Activated T-cell treated with anti-CD3 and anti-CD28 coated beads for 4 hours (primary cell): ENCODE measurements at regions not wholly inside any gene's neighbourhood (a gene's known extent, or its start where the extent isn't known, plus 50 kb on each side); places are given as distances from the start of the nearest gene placed in this dataset.
"Not testable (repeated sequence)": the region's sequence is repeated elsewhere in the genome, so short reads cannot be mapped to it uniquely, and the experiment has no call there.

Experiments
- DNase-seq: peaks from one replicate; pipeline ENCODE4 v3.0.0-alpha.2; 2020

- no peak for DNase-seq
Observed at GRCh38 chr6:168929871-168930450, 323.7 kb downstream of the THBS2 start.

- no peak for DNase-seq
Observed at GRCh38 chr6:168928012-168928411, 325.6 kb downstream of the THBS2 start.

GRCh38 chr6:168927026-168927425 lies 326.6 kb downstream of the THBS2 start:
- DNase-seq: no peak

GRCh38 chr6:168926306-168926705 lies 327.3 kb downstream of the THBS2 start:
- no peak for DNase-seq

GRCh38 chr6:168925671-168926070 lies 328.0 kb downstream of the THBS2 start:
- no peak for DNase-seq

- no peak for DNase-seq
Observed at GRCh38 chr6:168923171-168923570, 330.5 kb downstream of the THBS2 start.

- DNase-seq: no peak
Observed at GRCh38 chr6:168922436-168922835, 331.2 kb downstream of the THBS2 start.

GRCh38 chr6:168920289-168920688 lies 333.4 kb downstream of the THBS2 start:
- DNase-seq: no peak

- DNase-seq: no peak
Observed at GRCh38 chr6:168919470-168920179, 334.0 kb downstream of the THBS2 start.

GRCh38 chr6:168916576-168917211 lies 337.0 kb downstream of the THBS2 start:
- no peak for DNase-seq

GRCh38 chr6:168915855-168916254 lies 337.8 kb downstream of the THBS2 start:
- no peak for DNase-seq

GRCh38 chr6:168915242-168915641 lies 338.4 kb downstream of the THBS2 start:
- DNase-seq: no peak

- no peak for DNase-seq
Observed at GRCh38 chr6:168913866-168914469, 339.7 kb downstream of the THBS2 start.

- DNase-seq: not testable (repeated sequence)
Observed at GRCh38 chr6:168913231-168913865, 340.3 kb downstream of the THBS2 start.

GRCh38 chr6:168909288-168909687 lies 344.4 kb downstream of the THBS2 start:
- DNase-seq: no peak

- DNase-seq: no peak
Observed at GRCh38 chr6:168908887-168909286, 344.8 kb downstream of the THBS2 start.

GRCh38 chr6:168908166-168908565 lies 345.5 kb downstream of the THBS2 start:
- DNase-seq: no peak

GRCh38 chr6:168906391-168906790 lies 347.3 kb downstream of the THBS2 start:
- no peak for DNase-seq

GRCh38 chr6:168905451-168906090 lies 348.1 kb downstream of the THBS2 start:
- no peak for DNase-seq

GRCh38 chr6:168903613-168904345 lies 349.9 kb downstream of the THBS2 start:
- no peak for DNase-seq

- DNase-seq: no peak
Observed at GRCh38 chr6:168902075-168902474, 351.6 kb downstream of the THBS2 start.

- DNase-seq: no peak
Observed at GRCh38 chr6:168901076-168901475, 352.6 kb downstream of the THBS2 start.
